ENCODE measurements at regions not wholly inside any gene's neighbourhood (a gene's known extent, or its start where the extent isn't known, plus 50 kb on each side); places are given as distances from the start of the nearest gene placed in this dataset.
"Not testable (repeated sequence)": the region's sequence is repeated elsewhere in the genome, so short reads cannot be mapped to it uniquely, and the experiment has no call there.

GRCh38 chr4:59770601-59771264 is 1429.4 kb upstream of the ADGRL3 start:
- TF ChIP-seq CTCF (conservative IDR thresholded peaks at IDR 0.05; ENCODE audit: low read depth, low read length) (no peak), EZH2 (IDR thresholded peaks at IDR 0.05; ENCODE audit: borderline replicate concordance, low read depth, low read length, poor library complexity, severe bottlenecking) (no peak)
- CTCF ChIA-PET = no interaction called here
- Histone ChIP-seq H3K4me3 (ENCODE audit: low read depth, low read length, poor library complexity, severe bottlenecking) (no peak overlapping the region), H3K27me3 (replicated peaks; ENCODE audit: insufficient read depth, low read depth, low read length, poor library complexity) (no peaks in the 10 kb centered on the region), H3K27ac (ENCODE audit: low read depth, low read length, poor library complexity, severe bottlenecking) (no peak overlapping the region), H3K9me3 (ENCODE audit: low read depth, low read length, poor library complexity, severe bottlenecking) (peaks cover 4% of the 10 kb centered on the region), H3K36me3 (ENCODE audit: insufficient read depth, low read length, poor library complexity, severe bottlenecking) (no peaks in the 10 kb centered on the region), H3K4me1 (ENCODE audit: insufficient read depth, low read length, poor library complexity, severe bottlenecking) (no peaks in the 10 kb centered on the region)
- DNase-seq (ENCODE audit: low spot score) = no peak
- intact Hi-C loops (cut with micrococcal nuclease; ENCODE audit: unreplicated experiment) = no loop called here
- POLR2A ChIA-PET (ENCODE audit: low non-redundant PET) = no interaction called here
- BruUV-seq (replicated peaks) = no TSS peak

GRCh38 chr4:59772641-59773139 is 1427.4 kb upstream of the ADGRL3 start:
- TF ChIP-seq CTCF (conservative IDR thresholded peaks at IDR 0.05; ENCODE audit: low read depth, low read length) (no peak), EZH2 (IDR thresholded peaks at IDR 0.05; ENCODE audit: borderline replicate concordance, low read depth, low read length, poor library complexity, severe bottlenecking) (no peak)

GRCh38 chr4:59780271-59780670 is 1419.9 kb upstream of the ADGRL3 start:
- POLR2A ChIA-PET (ENCODE audit: low non-redundant PET); H3K27me3 ChIP-seq (replicated peaks; ENCODE audit: insufficient read depth, low read depth, low read length, poor library complexity); H3K36me3 ChIP-seq (ENCODE audit: insufficient read depth, low read length, poor library complexity, severe bottlenecking); H3K4me3 ChIP-seq (ENCODE audit: low read depth, low read length, poor library complexity, severe bottlenecking); CTCF ChIA-PET; H3K9me3 ChIP-seq (ENCODE audit: low read depth, low read length, poor library complexity, severe bottlenecking); DNase-seq (ENCODE audit: low spot score); BruUV-seq (replicated peaks); H3K4me1 ChIP-seq (ENCODE audit: insufficient read depth, low read length, poor library complexity, severe bottlenecking); H3K27ac ChIP-seq (ENCODE audit: low read depth, low read length, poor library complexity, severe bottlenecking); intact Hi-C loops (cut with micrococcal nuclease; ENCODE audit: unreplicated experiment): not testable (repeated sequence)

More at GRCh38 chr4:59772641-59773139, 1427.4 kb upstream of the ADGRL3 start:
- ChIA-PET CTCF (no interaction called here), POLR2A (ENCODE audit: low non-redundant PET) (no interaction called here)
- H3K27me3 ChIP-seq (replicated peaks; ENCODE audit: insufficient read depth, low read depth, low read length, poor library complexity) = no peaks in the 10 kb centered on the region
- H3K36me3 ChIP-seq (ENCODE audit: insufficient read depth, low read length, poor library complexity, severe bottlenecking) = no peaks in the 10 kb centered on the region
- no TSS peak for BruUV-seq (replicated peaks)
- no peak overlapping the region for H3K4me3 ChIP-seq (ENCODE audit: low read depth, low read length, poor library complexity, severe bottlenecking)
- no peak for DNase-seq (ENCODE audit: low spot score)
- no peak overlapping the region for H3K27ac ChIP-seq (ENCODE audit: low read depth, low read length, poor library complexity, severe bottlenecking)
- peaks cover 7% of the 10 kb centered on the region for H3K9me3 ChIP-seq (ENCODE audit: low read depth, low read length, poor library complexity, severe bottlenecking)
- H3K4me1 ChIP-seq (ENCODE audit: insufficient read depth, low read length, poor library complexity, severe bottlenecking) = no peaks in the 10 kb centered on the region
- intact Hi-C loops (cut with micrococcal nuclease; ENCODE audit: unreplicated experiment) = no loop called here

- TF ChIP-seq EZH2 (IDR thresholded peaks at IDR 0.05; ENCODE audit: borderline replicate concordance, low read depth, low read length, poor library complexity, severe bottlenecking) (no peak), CTCF (conservative IDR thresholded peaks at IDR 0.05; ENCODE audit: low read depth, low read length) (no peak)
- Histone ChIP-seq H3K27ac (ENCODE audit: low read depth, low read length, poor library complexity, severe bottlenecking) (no peak overlapping the region), H3K27me3 (replicated peaks; ENCODE audit: insufficient read depth, low read depth, low read length, poor library complexity) (no peaks in the 10 kb centered on the region), H3K36me3 (ENCODE audit: insufficient read depth, low read length, poor library complexity, severe bottlenecking) (no peaks in the 10 kb centered on the region), H3K4me3 (ENCODE audit: low read depth, low read length, poor library complexity, severe bottlenecking) (no peak overlapping the region), H3K4me1 (ENCODE audit: insufficient read depth, low read length, poor library complexity, severe bottlenecking) (no peaks in the 10 kb centered on the region), H3K9me3 (ENCODE audit: low read depth, low read length, poor library complexity, severe bottlenecking) (no peaks in the 10 kb centered on the region)
- intact Hi-C loops (cut with micrococcal nuclease; ENCODE audit: unreplicated experiment) = no loop called here
- CTCF ChIA-PET = no interaction called here
- no TSS peak for BruUV-seq (replicated peaks)
- DNase-seq (ENCODE audit: low spot score) = no peak
- POLR2A ChIA-PET (ENCODE audit: low non-redundant PET) = no interaction called here
These were observed 1395.0 kb upstream of the ADGRL3 start for GRCh38 chr4:59805176-59805575.
